ENCODE measurements at regions not wholly inside any gene's neighbourhood (a gene's known extent, or its start where the extent isn't known, plus 50 kb on each side); places are given as distances from the start of the nearest gene placed in this dataset.
A peak's percentile ranks its signal among the peaks of the same experiment; 100 is the strongest.
"Not testable (repeated sequence)": the region's sequence is repeated elsewhere in the genome, so short reads cannot be mapped to it uniquely, and the experiment has no call there.

- DNase-seq (ENCODE audit: low read depth) = not testable (repeated sequence)
Observed at GRCh38 chr7:91627324-91627723, 253.2 kb downstream of the MTERF1 start.

- DNase-seq (ENCODE audit: low read depth) = peak; percentile 41
Observed at GRCh38 chr7:91628742-91629141, 251.8 kb downstream of the MTERF1 start.

- no peak for DNase-seq (ENCODE audit: low read depth)
Observed at GRCh38 chr7:91630581-91631380, 249.7 kb downstream of the MTERF1 start.

- DNase-seq (ENCODE audit: low read depth) = no peak
Observed at GRCh38 chr7:91632234-91632940, 248.1 kb downstream of the MTERF1 start.

GRCh38 chr7:91633013-91633441 is 247.5 kb downstream of the MTERF1 start:
- no peak for DNase-seq (ENCODE audit: low read depth)

- DNase-seq (ENCODE audit: low read depth) = no peak
Observed at GRCh38 chr7:91634485-91635177, 245.9 kb downstream of the MTERF1 start.

- peak; percentile 29 for DNase-seq (ENCODE audit: low read depth)
Observed at GRCh38 chr7:91636129-91636724, 244.3 kb downstream of the MTERF1 start.

GRCh38 chr7:91636728-91637127 is 243.8 kb downstream of the MTERF1 start:
- DNase-seq (ENCODE audit: low read depth) = no peak

- no peak for DNase-seq (ENCODE audit: low read depth)
Observed at GRCh38 chr7:91644256-91644655, 236.2 kb downstream of the MTERF1 start.

- DNase-seq (ENCODE audit: low read depth) = no peak
Observed at GRCh38 chr7:91645542-91645941, 235.0 kb downstream of the MTERF1 start.

- DNase-seq (ENCODE audit: low read depth) = no peak
Observed at GRCh38 chr7:91651986-91652385, 228.5 kb downstream of the MTERF1 start.

- no peak for DNase-seq (ENCODE audit: low read depth)
Observed at GRCh38 chr7:91653286-91653685, 227.2 kb downstream of the MTERF1 start.

GRCh38 chr7:91655656-91656055 is 224.8 kb downstream of the MTERF1 start:
- no peak for DNase-seq (ENCODE audit: low read depth)

- DNase-seq (ENCODE audit: low read depth) = peak; percentile 17
Observed at GRCh38 chr7:91656541-91657482, 223.7 kb downstream of the MTERF1 start.

- DNase-seq (ENCODE audit: low read depth) = peak; percentile 71
Observed at GRCh38 chr7:91657483-91658071, 222.9 kb downstream of the MTERF1 start.

GRCh38 chr7:91659096-91659495 is 221.4 kb downstream of the MTERF1 start:
- DNase-seq (ENCODE audit: low read depth) = no peak

- DNase-seq (ENCODE audit: low read depth) = no peak
Observed at GRCh38 chr7:91660734-91661356, 219.7 kb downstream of the MTERF1 start.

GRCh38 chr7:91661727-91662126 is 218.8 kb downstream of the MTERF1 start:
- DNase-seq (ENCODE audit: low read depth) = no peak

GRCh38 chr7:91668217-91668616 is 212.3 kb downstream of the MTERF1 start:
- no peak for DNase-seq (ENCODE audit: low read depth)

GRCh38 chr7:91671245-91671644 is 209.3 kb downstream of the MTERF1 start:
- DNase-seq (ENCODE audit: low read depth) = no peak

All from LHCN-M2 (cell line).